Naive thymus-derived CD8-positive, alpha-beta T cell (primary cell): ENCODE measurements at regions not wholly inside any gene's neighbourhood (a gene's known extent, or its start where the extent isn't known, plus 50 kb on each side); places are given as distances from the start of the nearest gene placed in this dataset.

Experiments used
- ATAC-seq, 2 donors: fragments of 150-1000 bp; cut with Tn5 transposase in 1 of 2; sonication (Bioruptor Pico), chemical (Tn5 transposase) in 1 of 2; 1 replicate in 1 of 2; 2 replicates in 1 of 2; pipeline ENCODE4 v1.10.0; 2021; ENCODE audit warnings: mild to moderate bottlenecking in 2 of 2, moderate library complexity in 2 of 2
- POLR2A ChIA-PET: fragments of 350-600 bp; sonication (Branson Sonifier 250); formaldehyde crosslinking; loops from one replicate; lab custom pipeline; 2021; ENCODE audit warnings: antibody characterized with exemption; lab: Charles Lee
- DNase-seq, 10 donors: peaks; one replicate each; pipeline versions ENCODE4 v3.0.0 to v3.0.0-alpha.2; 2020 to 2022
- H3K27ac Mint-ChIP-seq, 10 donors: one replicate each; pipeline ENCODE4 v1.8.0; 2020 to 2022; ENCODE audit warnings: mild to moderate bottlenecking in 10 of 10, mixed read lengths in 10 of 10, moderate library complexity in 4 of 10, inconsistent platforms in 1 of 10
- H3K27me3 Mint-ChIP-seq, 5 donors: one replicate each; pipeline ENCODE4 v1.8.0; 2021 to 2022; ENCODE audit warnings: mixed read lengths in 5 of 5
- H3K36me3 Mint-ChIP-seq, 3 donors: one replicate each; pipeline ENCODE4 v1.8.0; 2020 to 2022; ENCODE audit warnings: mixed read lengths in 3 of 3, mild to moderate bottlenecking in 2 of 3, inconsistent platforms in 1 of 3
- H3K4me1 Mint-ChIP-seq, 4 donors: one replicate each; pipeline ENCODE4 v1.8.0; 2021 to 2022; ENCODE audit warnings: mixed read lengths in 4 of 4
- H3K4me3 Mint-ChIP-seq, 10 donors: one replicate each; pipeline ENCODE4 v1.8.0; 2020 to 2022; ENCODE audit warnings: mild to moderate bottlenecking in 10 of 10, mixed read lengths in 10 of 10, moderate library complexity in 6 of 10, inconsistent platforms in 1 of 10
- H3K9me3 Mint-ChIP-seq, 9 donors: one replicate each; pipeline ENCODE4 v1.8.0; 2020 to 2022; ENCODE audit warnings: mixed read lengths in 9 of 9, mild to moderate bottlenecking in 3 of 9, inconsistent platforms in 1 of 9, moderate library complexity in 1 of 9

- H3K4me3 Mint-ChIP-seq = no peak overlapping the region
- ATAC-seq (no peak), DNase-seq (no peak)
- H3K27ac Mint-ChIP-seq = no peak overlapping the region
- peaks cover 0 to 2% (median 0%) of the 10 kb centered on the region in 4 donors for H3K4me1 Mint-ChIP-seq
- H3K9me3 Mint-ChIP-seq = peaks cover 0 to 3% (median 0%) of the 10 kb centered on the region in 9 donors
- H3K36me3 Mint-ChIP-seq = no peaks in the 10 kb centered on the region
- H3K27me3 Mint-ChIP-seq = peaks cover 2 to 13% (median 9%) of the 10 kb centered on the region in 5 donors
- POLR2A ChIA-PET = no interaction called here
Measured at GRCh38 chr20:48069596-48069995, 284.3 kb upstream of the SULF2 start.

GRCh38 chr20:48066851-48067250 is 281.6 kb upstream of the SULF2 start:
- POLR2A ChIA-PET = interaction anchor here (0.6 kb wide), 1 partner anchor 319 kb away, joined by 4 read pairs; no protein-coding TSS in a partner anchor

GRCh38 chr20:48066246-48066645 is 281.0 kb upstream of the SULF2 start:
- H3K27ac Mint-ChIP-seq = no peak overlapping the region
- no peak overlapping the region for H3K4me3 Mint-ChIP-seq
- peaks cover 0 to 3% (median 0%) of the 10 kb centered on the region in 9 donors for H3K9me3 Mint-ChIP-seq
- peaks cover 2 to 13% (median 7%) of the 10 kb centered on the region in 5 donors for H3K27me3 Mint-ChIP-seq
- peaks cover 0 to 2% (median 0%) of the 10 kb centered on the region in 4 donors for H3K4me1 Mint-ChIP-seq
- no peaks in the 10 kb centered on the region for H3K36me3 Mint-ChIP-seq
- POLR2A ChIA-PET = no interaction called here
- ATAC-seq (no peak), DNase-seq (no peak)

More at GRCh38 chr20:48066851-48067250, 281.6 kb upstream of the SULF2 start:
- Mint-ChIP-seq H3K9me3 (peaks cover 0 to 3% (median 0%) of the 10 kb centered on the region in 9 donors), H3K27ac (no peak overlapping the region), H3K4me1 (peaks cover 0 to 2% (median 0%) of the 10 kb centered on the region in 4 donors), H3K4me3 (no peak overlapping the region), H3K36me3 (no peaks in the 10 kb centered on the region), H3K27me3 (peaks cover 2 to 13% (median 7%) of the 10 kb centered on the region in 5 donors)
- no peak for DNase-seq
- ATAC-seq = no peak

GRCh38 chr20:48065833-48066232 is 280.6 kb upstream of the SULF2 start:
- ATAC-seq (no peak), DNase-seq (no peak)
- H3K36me3 Mint-ChIP-seq = no peaks in the 10 kb centered on the region
- no peak overlapping the region for H3K27ac Mint-ChIP-seq
- no peak overlapping the region for H3K4me3 Mint-ChIP-seq
- peaks cover 0 to 3% (median 0%) of the 10 kb centered on the region in 9 donors for H3K9me3 Mint-ChIP-seq
- POLR2A ChIA-PET = no interaction called here
- H3K27me3 Mint-ChIP-seq = peaks cover 2 to 13% (median 8%) of the 10 kb centered on the region in 5 donors
- peaks cover 0 to 2% (median 0%) of the 10 kb centered on the region in 4 donors for H3K4me1 Mint-ChIP-seq

GRCh38 chr20:48064929-48065328 is 279.6 kb upstream of the SULF2 start:
- peaks cover 0 to 3% (median 0%) of the 10 kb centered on the region in 9 donors for H3K9me3 Mint-ChIP-seq

GRCh38 chr20:48060841-48061720 is 275.8 kb upstream of the SULF2 start:
- Mint-ChIP-seq H3K4me3 (no peak overlapping the region), H3K27ac (no peak overlapping the region), H3K9me3 (peaks cover 0 to 4% (median 0%) of the 10 kb centered on the region in 9 donors), H3K36me3 (peaks cover 0 to 1% (median 0%) of the 10 kb centered on the region in 3 donors), H3K27me3 (peaks cover 2 to 14% (median 10%) of the 10 kb centered on the region in 5 donors), H3K4me1 (no peaks in the 10 kb centered on the region)
- ATAC-seq (no peak), DNase-seq (no peak)
- POLR2A ChIA-PET = no interaction called here

More at GRCh38 chr20:48064929-48065328, 279.6 kb upstream of the SULF2 start:
- ATAC-seq (no peak), DNase-seq (no peak)
- Mint-ChIP-seq H3K36me3 (no peaks in the 10 kb centered on the region), H3K27ac (no peak overlapping the region), H3K4me3 (no peak overlapping the region), H3K4me1 (peaks cover 0 to 2% (median 0%) of the 10 kb centered on the region in 4 donors), H3K27me3 (peaks cover 3 to 10% (median 5%) of the 10 kb centered on the region in 5 donors)
- POLR2A ChIA-PET = no interaction called here

- POLR2A ChIA-PET = no interaction called here
- no peak for DNase-seq
- Mint-ChIP-seq H3K9me3 (peaks cover 0 to 4% (median 0%) of the 10 kb centered on the region in 9 donors), H3K27ac (no peak overlapping the region), H3K27me3 (peaks cover 5 to 26% (median 12%) of the 10 kb centered on the region in 5 donors), H3K36me3 (peaks cover 0 to 1% (median 0%) of the 10 kb centered on the region in 3 donors), H3K4me1 (no peaks in the 10 kb centered on the region), H3K4me3 (no peak overlapping the region)
- no peak for ATAC-seq
Measured at GRCh38 chr20:48058611-48059559, 273.6 kb upstream of the SULF2 start.

GRCh38 chr20:48057739-48058138 is 272.5 kb upstream of the SULF2 start:
- ATAC-seq = no peak
- Mint-ChIP-seq H3K27ac (no peak overlapping the region), H3K9me3 (peaks cover 0 to 7% (median 0%) of the 10 kb centered on the region in 9 donors), H3K27me3 (peaks cover 7 to 37% (median 16%) of the 10 kb centered on the region in 5 donors), H3K4me1 (no peaks in the 10 kb centered on the region), H3K4me3 (no peak overlapping the region), H3K36me3 (peaks cover 0 to 4% (median 1%) of the 10 kb centered on the region in 3 donors)
- POLR2A ChIA-PET = no interaction called here
- DNase-seq = no peak

- no peak for ATAC-seq
- H3K4me3 Mint-ChIP-seq = no peak overlapping the region
- H3K36me3 Mint-ChIP-seq = peaks cover 0 to 4% (median 1%) of the 10 kb centered on the region in 3 donors
- POLR2A ChIA-PET = no interaction called here
- DNase-seq = no peak
- peaks cover 0 to 7% (median 0%) of the 10 kb centered on the region in 9 donors for H3K9me3 Mint-ChIP-seq
- no peaks in the 10 kb centered on the region for H3K4me1 Mint-ChIP-seq
- no peak overlapping the region for H3K27ac Mint-ChIP-seq
- H3K27me3 Mint-ChIP-seq = peaks cover 9 to 40% (median 16%) of the 10 kb centered on the region in 5 donors
Measured at GRCh38 chr20:48057251-48057650, 272.0 kb upstream of the SULF2 start.

- DNase-seq (no peak), ATAC-seq (no peak)
- POLR2A ChIA-PET = no interaction called here
- no peaks in the 10 kb centered on the region for H3K4me1 Mint-ChIP-seq
- H3K36me3 Mint-ChIP-seq = peaks cover 0 to 4% (median 1%) of the 10 kb centered on the region in 3 donors
- peaks cover 0 to 7% (median 0%) of the 10 kb centered on the region in 9 donors for H3K9me3 Mint-ChIP-seq
- H3K27ac Mint-ChIP-seq = no peak overlapping the region
- no peak overlapping the region for H3K4me3 Mint-ChIP-seq
- peaks cover 9 to 40% (median 20%) of the 10 kb centered on the region in 5 donors for H3K27me3 Mint-ChIP-seq
Measured at GRCh38 chr20:48056218-48056617, 270.9 kb upstream of the SULF2 start.

- Mint-ChIP-seq H3K4me3 (no peak overlapping the region), H3K4me1 (no peaks in the 10 kb centered on the region), H3K36me3 (peaks cover 0 to 4% (median 1%) of the 10 kb centered on the region in 3 donors), H3K27me3 (peaks cover 9 to 40% (median 19%) of the 10 kb centered on the region in 5 donors), H3K27ac (no peak overlapping the region), H3K9me3 (peaks cover 0 to 7% (median 0%) of the 10 kb centered on the region in 9 donors)
- ATAC-seq (no peak), DNase-seq (no peak)
- POLR2A ChIA-PET = no interaction called here
Measured at GRCh38 chr20:48054051-48054450, 268.8 kb upstream of the SULF2 start.

GRCh38 chr20:48052475-48052835 is 267.2 kb upstream of the SULF2 start:
- Mint-ChIP-seq H3K9me3 (peaks cover 0 to 7% (median 0%) of the 10 kb centered on the region in 9 donors), H3K27me3 (peaks cover 9 to 37% (median 17%) of the 10 kb centered on the region in 5 donors), H3K4me1 (no peaks in the 10 kb centered on the region), H3K36me3 (peaks cover 0 to 4% (median 1%) of the 10 kb centered on the region in 3 donors), H3K4me3 (no peak overlapping the region), H3K27ac (no peak overlapping the region)
- DNase-seq = no peak
- POLR2A ChIA-PET = no interaction called here
- ATAC-seq = no peak
